ENCODE measurements at regions not wholly inside any gene's neighbourhood (a gene's known extent, or its start where the extent isn't known, plus 50 kb on each side); places are given as distances from the start of the nearest gene placed in this dataset.

GRCh38 chr5:60195083-60195482, 301.6 kb upstream of the PDE4D start:
- TF ChIP-seq CTCF (IDR thresholded peaks at IDR 0.05): no peak
- no peak for TF ChIP-seq ZFX (IDR thresholded peaks at IDR 0.05; ENCODE audit: borderline replicate concordance)
